NCI-H2081 (cell line): ENCODE measurements at regions not wholly inside any gene's neighbourhood (a gene's known extent, or its start where the extent isn't known, plus 50 kb on each side); places are given as distances from the start of the nearest gene placed in this dataset.

ENCODE experiments used
- DNase-seq, 2 experiments: peaks; one replicate each; lab custom pipeline; 2025; lab: John Stamatoyannopoulos, UW

- no peak for DNase-seq
Measured at GRCh38 chr2:201969241-201969937, 64.3 kb upstream of the FZD7 start.

GRCh38 chr2:201969938-201970785 lies 63.5 kb upstream of the FZD7 start:
- no peak for DNase-seq

GRCh38 chr2:201970786-201971108 lies 62.9 kb upstream of the FZD7 start:
- no peak for DNase-seq

- no peak for DNase-seq
Measured at GRCh38 chr2:201971531-201972228, 62.0 kb upstream of the FZD7 start.

GRCh38 chr2:201972621-201973255 lies 60.9 kb upstream of the FZD7 start:
- no peak for DNase-seq

GRCh38 chr2:201973305-201973928 lies 60.2 kb upstream of the FZD7 start:
- no peak for DNase-seq

- DNase-seq, result no peak
Measured at GRCh38 chr2:201974171-201975100, 59.2 kb upstream of the FZD7 start.

- DNase-seq, result no peak
Measured at GRCh38 chr2:201975434-201975833, 58.2 kb upstream of the FZD7 start.

GRCh38 chr2:201975964-201976612 lies 57.6 kb upstream of the FZD7 start:
- DNase-seq, result no peak

GRCh38 chr2:201977651-201978050 lies 56.0 kb upstream of the FZD7 start:
- DNase-seq, result no peak

GRCh38 chr2:201978333-201978732 lies 55.3 kb upstream of the FZD7 start:
- DNase-seq, result no peak

GRCh38 chr2:201978986-201979385 lies 54.7 kb upstream of the FZD7 start:
- no peak for DNase-seq

- DNase-seq, result no peak
Measured at GRCh38 chr2:201980389-201980821, 53.2 kb upstream of the FZD7 start.

- no peak for DNase-seq
Measured at GRCh38 chr2:201980946-201981345, 52.7 kb upstream of the FZD7 start.

- no peak for DNase-seq
Measured at GRCh38 chr2:201983174-201983573, 50.5 kb upstream of the FZD7 start.

GRCh38 chr2:201983800-201984199 lies 49.9 kb upstream of the FZD7 start:
- no peak for DNase-seq
